Peyer's patch (tissue), 4 donors: ENCODE measurements at regions not wholly inside any gene's neighbourhood (a gene's known extent, or its start where the extent isn't known, plus 50 kb on each side); places are given as distances from the start of the nearest gene placed in this dataset.

ENCODE experiments used
- CTCF ChIP-seq, 6 experiments: fragments of 450-650 bp in 4 of 6; fragments of 200-600 bp in 2 of 6; sonication (generic) in 1 of 6; IDR thresholded peaks; one replicate each; pipeline ENCODE4 v1.5.1; 2017 to 2019; ENCODE audit warnings: antibody characterized with exemption in 6 of 6, mild to moderate bottlenecking in 3 of 6, moderate library complexity in 1 of 6
- POLR2A ChIP-seq, 2 donors: fragments of 450-650 bp; IDR thresholded peaks; one replicate each; pipeline ENCODE4 v1.5.1; 2017; ENCODE audit warnings: antibody characterized with exemption in 2 of 2, mild to moderate bottlenecking in 2 of 2, moderate library complexity in 2 of 2

GRCh38 chr7:27398851-27399250, 156.2 kb downstream of the EVX1 start:
- TF ChIP-seq CTCF (IDR thresholded peaks at IDR 0.05) (no peak), POLR2A (IDR thresholded peaks at IDR 0.05) (no peak)
